Spleen (tissue), 7 donors: ENCODE measurements at regions not wholly inside any gene's neighbourhood (a gene's known extent, or its start where the extent isn't known, plus 50 kb on each side); places are given as distances from the start of the nearest gene placed in this dataset.

ENCODE experiments used
- POLR2A ChIP-seq, 3 donors: fragments of 450-650 bp; IDR thresholded peaks; one replicate each; pipeline ENCODE4 v1.5.1; 2017; ENCODE audit warnings: antibody characterized with exemption in 3 of 3, mild to moderate bottlenecking in 1 of 3
- TF ChIP-seq, protein P1 (sequence below), 11 experiments: fragments of 200-600 bp in 7 of 11; fragments of 450-650 bp in 4 of 11; sonication (generic) in 4 of 11; IDR thresholded peaks in 8 of 11; conservative IDR thresholded peaks in 3 of 11; 1 replicate in 7 of 11; 2 replicates in 4 of 11; pipeline versions ENCODE4 v1.4.0 to v1.8.0; 2016 to 2021; ENCODE audit warnings: antibody characterized with exemption in 11 of 11, inconsistent platforms in 4 of 11, mild to moderate bottlenecking in 1 of 11
- donor health status: DM: no; HTN: no; CAD: no; lungs with moderate emphysema.
- donor health status: DM: no; HTN: no; CAD: no.
- donor health status: DM: no; HTN: no; CAD: no.

DNA sequence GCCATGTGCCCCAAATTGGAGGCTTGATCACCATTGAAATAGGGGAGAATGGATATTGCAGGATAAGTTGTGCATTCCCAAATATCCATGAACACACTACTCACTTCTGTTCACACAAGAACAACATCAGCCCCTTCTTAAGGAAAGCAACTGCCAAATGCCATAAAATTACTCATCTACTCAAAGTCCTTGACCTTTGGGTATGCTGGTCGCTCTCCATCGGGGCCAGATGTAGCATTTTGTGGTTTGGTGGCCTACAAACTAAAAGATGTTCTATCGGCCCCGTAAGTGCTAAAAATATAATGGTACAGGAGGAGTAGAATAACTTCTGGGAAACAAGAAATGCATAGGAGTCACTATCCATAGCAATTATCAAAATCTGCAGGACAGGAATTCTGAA is 362.6 kb downstream of the AEBP2 start:
- TF ChIP-seq, protein P1, sequence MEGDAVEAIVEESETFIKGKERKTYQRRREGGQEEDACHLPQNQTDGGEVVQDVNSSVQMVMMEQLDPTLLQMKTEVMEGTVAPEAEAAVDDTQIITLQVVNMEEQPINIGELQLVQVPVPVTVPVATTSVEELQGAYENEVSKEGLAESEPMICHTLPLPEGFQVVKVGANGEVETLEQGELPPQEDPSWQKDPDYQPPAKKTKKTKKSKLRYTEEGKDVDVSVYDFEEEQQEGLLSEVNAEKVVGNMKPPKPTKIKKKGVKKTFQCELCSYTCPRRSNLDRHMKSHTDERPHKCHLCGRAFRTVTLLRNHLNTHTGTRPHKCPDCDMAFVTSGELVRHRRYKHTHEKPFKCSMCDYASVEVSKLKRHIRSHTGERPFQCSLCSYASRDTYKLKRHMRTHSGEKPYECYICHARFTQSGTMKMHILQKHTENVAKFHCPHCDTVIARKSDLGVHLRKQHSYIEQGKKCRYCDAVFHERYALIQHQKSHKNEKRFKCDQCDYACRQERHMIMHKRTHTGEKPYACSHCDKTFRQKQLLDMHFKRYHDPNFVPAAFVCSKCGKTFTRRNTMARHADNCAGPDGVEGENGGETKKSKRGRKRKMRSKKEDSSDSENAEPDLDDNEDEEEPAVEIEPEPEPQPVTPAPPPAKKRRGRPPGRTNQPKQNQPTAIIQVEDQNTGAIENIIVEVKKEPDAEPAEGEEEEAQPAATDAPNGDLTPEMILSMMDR (IDR thresholded peaks at IDR 0.05 in 8 of 11, conservative IDR thresholded peaks at IDR 0.05 in 3 of 11): no peak
- TF ChIP-seq POLR2A (IDR thresholded peaks at IDR 0.05): no peak
